HepG2 (cell line): ENCODE measurements at regions not wholly inside any gene's neighbourhood (a gene's known extent, or its start where the extent isn't known, plus 50 kb on each side); places are given as distances from the start of the nearest gene placed in this dataset.

ENCODE experiments used
- ATAC-seq: fragments of 200-7000 bp; cut with Tn5 transposase; 3 replicates; pipeline ENCODE4 v1.9.1; 2020; ENCODE audit warnings: mild to moderate bottlenecking, moderate library complexity
- BruUV-seq: library from RNA; stranded (reverse); fragments of 400-500 nt; replicated peaks from 2 replicates; lab custom pipeline; 2021; lab: Mats Ljungman, UMichigan
- CTCF ChIA-PET: fragments of 300-600 bp; formaldehyde crosslinking; extraction: SDS; loops from one replicate; lab custom pipeline; 2021; ENCODE audit warnings: low total read pairs, inconsistent platforms, low intra/inter-chr PET ratio; lab: Yijun Ruan, JAX
- POLR2A ChIA-PET: fragments of 350-600 bp; sonication (Branson Sonifier 250); formaldehyde crosslinking; loops from one replicate; lab custom pipeline; 2020; ENCODE audit warnings: antibody characterized with exemption, inconsistent platforms; lab: Yijun Ruan, JAX
- DNase-seq: peaks from one replicate; pipeline ENCODE4 v3.0.0-alpha.2; 2015; ENCODE audit warnings: low spot score
- FAIRE-seq: peaks from 3 replicates; lab custom pipeline; 2011; peaks lifted over from hg19 to GRCh38; lab: Jason Lieb, UNC
- H2AFZ ChIP-seq: one replicate; pipeline ENCODE4 v1.6.1; 2011; ENCODE audit warnings: low read length, inconsistent platforms
- H3K27ac ChIP-seq: fragments of 300-600 bp; 3 replicates; pipeline ENCODE4 v1.8.0; 2011; ENCODE audit warnings: mixed run types, mild to moderate bottlenecking, mixed read lengths, low read length, inconsistent platforms; ENCODE audit not compliant: insufficient read depth; ENCODE audit errors: extremely low read length
- H3K27me3 ChIP-seq, 2 experiments: fragments of 200-600 bp in 1 of 2; 2 replicates in 1 of 2; 3 replicates in 1 of 2; pipeline versions ENCODE4 v1.6.0 to v1.8.0; 2011; ENCODE audit warnings: low read length in 2 of 2, mild to moderate bottlenecking in 2 of 2, moderate library complexity in 2 of 2, inconsistent platforms in 1 of 2; ENCODE audit not compliant: insufficient read depth in 2 of 2, control insufficient read depth in 1 of 2
- H3K36me3 ChIP-seq, 2 experiments: fragments of 200-600 bp in 1 of 2; replicated peaks in 1 of 2; 2 replicates in 1 of 2; 3 replicates in 1 of 2; pipeline versions ENCODE4 v1.5.1 to v1.8.0; 2011; ENCODE audit warnings: low read length in 2 of 2, inconsistent platforms in 1 of 2; ENCODE audit not compliant: insufficient read depth in 2 of 2, control insufficient read depth in 1 of 2
- H3K4me1 ChIP-seq: 2 replicates; pipeline ENCODE4 v1.5.1; 2012; ENCODE audit warnings: low read length, inconsistent platforms; ENCODE audit not compliant: insufficient read depth
- H3K4me2 ChIP-seq: 2 replicates; pipeline ENCODE4 v1.6.0; 2011; ENCODE audit warnings: low read depth, low read length, inconsistent platforms
- H3K4me3 ChIP-seq, 3 experiments: fragments of 200-600 bp in 1 of 3; sonication (generic), shearing (Covaris generic) in 1 of 3; replicated peaks in 1 of 3; 2 replicates each; pipeline ENCODE4 v1.5.1; 2011 to 2016; ENCODE audit warnings: low read length in 3 of 3, inconsistent platforms in 2 of 3, low read depth in 2 of 3, mild to moderate bottlenecking in 2 of 3, control low read depth in 1 of 3, mixed read lengths in 1 of 3; ENCODE audit not compliant: insufficient read depth in 1 of 3
- H3K79me2 ChIP-seq: one replicate; pipeline ENCODE4 v1.6.1; 2011; ENCODE audit warnings: low read length, inconsistent platforms; ENCODE audit not compliant: insufficient read depth
- H3K9ac ChIP-seq: 2 replicates; pipeline ENCODE4 v1.6.0; 2011; ENCODE audit warnings: mild to moderate bottlenecking, low read depth, low read length, inconsistent platforms; ENCODE audit not compliant: insufficient read depth
- H3K9me3 ChIP-seq: 2 replicates; pipeline ENCODE4 v1.5.1; 2012; ENCODE audit warnings: mild to moderate bottlenecking, low read length
- H4K20me1 ChIP-seq: 2 replicates; pipeline ENCODE4 v1.6.0; 2011; ENCODE audit warnings: inconsistent platforms, mild to moderate bottlenecking, low read length, moderate library complexity; ENCODE audit not compliant: insufficient read depth
- CEBPB ChIP-seq: IDR thresholded peaks from 2 replicates; pipeline ENCODE4 v1.6.1; 2011; ENCODE audit warnings: low read depth, low read length, improper control_type of control experiment, borderline replicate concordance
- DNMT1 ChIP-seq: sonication (generic); formaldehyde crosslinking; IDR thresholded peaks from 2 replicates; pipeline ENCODE4 v1.5.1; 2020; ENCODE audit warnings: mild to moderate bottlenecking, missing genetic modification reagents
- FOXP4 ChIP-seq: sonication (generic); formaldehyde crosslinking; IDR thresholded peaks from 2 replicates; pipeline ENCODE4 v1.4.0; 2020; ENCODE audit warnings: missing genetic modification reagents
- RFX1 ChIP-seq: fragments of 450-650 bp; IDR thresholded peaks from 2 replicates; pipeline ENCODE4 v1.6.1; 2017
- ZBTB7B ChIP-seq: sonication (generic); formaldehyde crosslinking; IDR thresholded peaks from 2 replicates; pipeline ENCODE4 v1.4.0; 2020; ENCODE audit warnings: missing genetic modification reagents
- ZNF549 ChIP-seq: sonication (generic); formaldehyde crosslinking; IDR thresholded peaks from 2 replicates; pipeline ENCODE4 v1.5.0; 2020; ENCODE audit warnings: missing genetic modification reagents
- ZNF672 ChIP-seq: sonication (generic); formaldehyde crosslinking; IDR thresholded peaks from 2 replicates; pipeline ENCODE4 v1.8.1; 2022; ENCODE audit warnings: missing genetic modification reagents
- ZNF678 ChIP-seq: sonication (generic); formaldehyde crosslinking; IDR thresholded peaks from 2 replicates; pipeline ENCODE4 v1.4.0; 2020; ENCODE audit warnings: mild to moderate bottlenecking, missing genetic modification reagents
- ZNF883 ChIP-seq: sonication (generic); formaldehyde crosslinking; IDR thresholded peaks from 2 replicates; pipeline ENCODE4 v1.5.1; 2020; ENCODE audit warnings: mild to moderate bottlenecking, missing genetic modification reagents; ENCODE audit errors: not compliant biosample characterization
- WGBS: methylation state at CpG from one replicate; pipeline ENCODE4 v1.1.6; 2017; ENCODE audit warnings: low lambda C conversion rate; 5-methylcytosine and 5-hydroxymethylcytosine counted together
- in situ Hi-C: cut with HindIII; loops from 2 replicates; pipeline ENCODE4 v1.10.0; 2017; ENCODE audit warnings: low pct_unique_long_range_greater_than_20kb; ENCODE audit not compliant: extremely low pct_ligation_motif_present
- intact Hi-C: fragments of 100-400 bp; cut with micrococcal nuclease; formaldehyde crosslinking; loops from one replicate; pipeline ENCODE4 v1.10.0; 2022; ENCODE audit not compliant: unreplicated experiment

GRCh38 chr5:89735082-89735481 lies 674.5 kb downstream of the CETN3 start:
- no peak for ATAC-seq
- TF ChIP-seq CEBPB (0 out of 2 replicates have a peak, but pooled peaks have one; percentile 16), ZNF883 (CRISPR knock-in tag) (no peak)
- intact Hi-C loops = no loop called here

GRCh38 chr5:89733772-89734171 lies 675.8 kb downstream of the CETN3 start:
- ATAC-seq (no peak), FAIRE-seq (no peak), DNase-seq (no peak)
- Histone ChIP-seq H2AFZ (no peak overlapping the region), H3K27ac (no peak overlapping the region), H3K27me3 (no peaks in the 10 kb centered on the region), H3K9ac (no peak overlapping the region), H3K9me3 (no peaks in the 10 kb centered on the region), H3K4me3 (no peak overlapping the region), H3K4me1 (no peaks in the 10 kb centered on the region), H3K36me3 (no peaks in the 10 kb centered on the region), H3K79me2 (no peaks in the 10 kb centered on the region), H3K4me2 (no peak overlapping the region), H4K20me1 (no peaks in the 10 kb centered on the region)
- ChIA-PET POLR2A (no interaction called here), CTCF (no interaction called here)
- 14% methylated on average over 1 of the region's 1 CpG for WGBS
- TF ChIP-seq ZNF549 (CRISPR knock-in tag) (no peak), ZNF678 (CRISPR knock-in tag) (no peak), ZNF672 (CRISPR knock-in tag) (no peak), FOXP4 (CRISPR knock-in tag) (no peak), RFX1 (peak; percentile 17; the same call in 1 of the 2 replicates), ZBTB7B (CRISPR knock-in tag) (no peak), DNMT1 (CRISPR knock-in tag) (no peak)
- intact Hi-C loops = no loop called here
- in situ Hi-C loops = no loop called here
- no TSS peak for BruUV-seq

More at GRCh38 chr5:89735082-89735481, 674.5 kb downstream of the CETN3 start:
- no TSS peak for BruUV-seq
- 5% methylated on average over 2 of the region's 2 CpGs for WGBS
- Histone ChIP-seq H2AFZ (no peak overlapping the region), H3K27me3 (no peaks in the 10 kb centered on the region), H3K9ac (no peak overlapping the region), H3K27ac (no peak overlapping the region), H3K9me3 (no peaks in the 10 kb centered on the region), H3K4me2 (no peak overlapping the region), H3K4me3 (no peak overlapping the region), H4K20me1 (no peaks in the 10 kb centered on the region), H3K4me1 (no peaks in the 10 kb centered on the region), H3K79me2 (no peaks in the 10 kb centered on the region), H3K36me3 (no peaks in the 10 kb centered on the region)
- ChIA-PET POLR2A (no interaction called here), CTCF (no interaction called here)
- DNase-seq = no peak
- in situ Hi-C loops = no loop called here
- FAIRE-seq = no peak
